NCI-H146 (cell line): ENCODE measurements at regions not wholly inside any gene's neighbourhood (a gene's known extent, or its start where the extent isn't known, plus 50 kb on each side); places are given as distances from the start of the nearest gene placed in this dataset.
A peak's percentile ranks its signal among the peaks of the same experiment; 100 is the strongest.
"Not testable (repeated sequence)": the region's sequence is repeated elsewhere in the genome, so short reads cannot be mapped to it uniquely, and the experiment has no call there.

Experiments
- DNase-seq: peaks from one replicate; lab custom pipeline; 2025; lab: John Stamatoyannopoulos, UW

DNA sequence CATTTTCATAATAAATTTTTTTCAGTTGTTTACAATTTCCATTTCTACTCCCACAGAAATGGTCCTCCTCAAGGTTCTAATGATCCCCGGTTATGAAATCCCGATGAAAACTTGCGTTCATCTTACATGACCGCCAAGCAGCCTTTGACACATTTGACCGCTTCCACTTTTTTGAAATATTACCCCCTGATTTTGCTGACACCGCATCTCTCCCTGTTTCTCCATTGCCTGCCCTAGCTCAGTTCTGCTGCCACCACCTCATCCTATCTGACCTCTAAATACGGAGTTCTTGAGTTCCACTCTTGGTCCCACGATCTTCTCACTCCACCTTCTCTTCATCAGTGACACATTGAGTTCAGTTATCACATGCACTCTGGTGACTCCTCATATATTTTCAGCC is 74.1 kb downstream of the SLC35B3 start:
- no peak for DNase-seq

DNA sequence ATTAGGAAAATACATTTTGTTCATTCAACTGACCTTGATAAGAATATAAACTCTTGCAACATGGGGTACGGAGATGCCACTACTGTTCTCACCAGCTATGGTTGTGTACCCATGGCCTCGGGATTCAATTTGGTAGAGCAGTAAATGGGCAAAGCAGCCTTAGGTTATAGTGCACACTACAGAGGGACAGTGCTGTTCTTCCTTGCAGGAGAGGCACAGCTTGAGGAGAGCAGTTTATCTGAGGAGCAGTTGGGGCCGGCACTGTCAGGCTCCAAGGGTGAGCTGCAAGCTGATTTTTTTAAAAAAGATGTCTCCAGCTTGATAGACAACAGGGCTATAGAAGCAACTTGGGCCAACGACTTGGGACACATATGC is 82.4 kb downstream of the SLC35B3 start:
- no peak for DNase-seq

DNA sequence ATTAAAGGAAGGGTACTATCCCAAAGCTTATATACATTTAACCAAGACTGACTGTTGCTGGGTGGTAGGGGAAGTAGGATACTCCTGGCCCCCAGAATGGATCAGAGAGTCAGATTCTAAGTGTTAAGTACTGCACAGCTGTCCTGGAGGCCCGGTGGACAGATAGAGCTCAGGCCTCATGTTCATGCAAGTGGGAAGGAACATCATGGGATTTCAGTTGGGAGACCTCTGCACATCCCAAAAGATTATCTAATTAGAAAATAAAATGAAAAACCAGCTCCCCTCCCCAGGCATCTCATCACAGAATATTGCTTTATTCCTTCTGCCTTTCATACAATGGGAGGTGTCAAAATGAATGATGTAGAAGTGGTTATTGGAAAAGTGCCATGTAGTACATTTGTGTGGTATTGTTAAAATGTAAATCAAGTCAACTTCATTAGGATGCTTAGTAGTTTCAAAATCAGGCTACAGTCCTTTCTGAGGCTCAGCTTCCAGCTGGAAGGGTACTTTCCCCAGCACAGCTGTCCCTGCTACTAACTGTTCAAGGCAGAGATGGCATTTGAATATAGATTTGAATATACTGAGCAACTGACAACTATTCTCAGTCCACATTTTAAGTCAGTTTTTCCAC is 82.9 kb downstream of the SLC35B3 start:
- DNase-seq, result no peak

DNA sequence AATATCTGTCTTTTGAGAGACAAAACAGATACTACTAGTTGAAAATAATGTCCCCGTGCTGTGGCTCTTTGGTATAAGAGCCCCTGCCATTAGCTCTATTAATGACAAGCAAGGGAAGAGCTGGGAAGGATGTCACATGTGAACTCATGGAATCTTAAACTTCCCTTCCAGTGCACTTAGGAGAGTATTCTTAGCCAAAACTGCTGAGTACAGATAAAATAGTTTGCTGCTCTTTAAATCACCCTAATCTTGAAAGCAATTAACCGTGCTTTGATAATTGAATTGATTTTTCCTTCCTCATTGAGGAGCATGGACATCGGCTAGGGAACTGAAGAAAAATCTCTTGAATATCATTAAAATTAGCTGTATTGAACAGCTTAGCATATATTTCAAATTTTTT is 91.7 kb downstream of the SLC35B3 start:
- DNase-seq, result no peak

DNA sequence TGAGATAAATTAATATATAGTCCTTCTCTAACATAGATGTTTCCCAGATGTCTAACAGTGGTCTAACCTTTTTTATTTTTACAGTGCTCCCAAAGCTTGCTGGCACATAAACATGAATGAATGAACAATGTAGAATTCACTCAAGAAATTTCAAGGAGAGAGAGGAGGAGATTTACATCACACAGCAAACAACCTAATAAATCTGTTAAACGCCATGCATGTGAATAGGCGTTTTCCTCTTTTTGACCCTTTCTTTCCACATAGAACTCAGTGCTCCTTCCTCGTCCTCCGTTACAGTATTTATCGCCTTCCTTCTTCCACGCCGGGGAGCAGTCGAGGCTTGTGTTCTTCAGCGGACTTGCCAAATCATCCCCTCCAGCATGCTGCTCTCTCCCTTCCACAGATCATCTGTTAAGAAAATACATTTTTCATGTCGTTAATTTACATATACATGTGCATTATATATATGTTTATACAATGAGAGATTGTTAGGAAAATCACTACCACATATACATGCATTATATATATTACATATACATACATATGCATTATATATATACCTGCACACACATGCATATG is 93.0 kb downstream of the SLC35B3 start:
- DNase-seq, result no peak

DNA sequence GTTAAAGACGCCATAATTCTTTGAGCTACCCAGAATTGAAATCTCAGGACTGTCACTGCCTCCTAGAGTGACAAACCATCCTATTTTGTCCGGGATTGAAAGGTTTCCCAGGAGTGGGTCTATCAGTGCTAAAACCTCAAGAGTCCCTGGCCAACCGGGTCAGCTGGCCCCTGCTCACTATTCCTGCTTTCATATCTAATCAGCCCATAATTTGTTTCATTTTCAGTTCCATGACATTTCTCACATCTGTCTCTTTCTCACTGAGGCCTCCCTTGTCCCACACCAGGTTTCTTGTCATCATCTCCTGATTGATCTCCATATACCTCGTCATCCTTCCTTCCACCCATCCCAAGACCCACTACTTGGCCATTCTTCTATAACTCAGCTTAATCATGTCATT is 98.2 kb downstream of the SLC35B3 start:
- no peak for DNase-seq

DNA sequence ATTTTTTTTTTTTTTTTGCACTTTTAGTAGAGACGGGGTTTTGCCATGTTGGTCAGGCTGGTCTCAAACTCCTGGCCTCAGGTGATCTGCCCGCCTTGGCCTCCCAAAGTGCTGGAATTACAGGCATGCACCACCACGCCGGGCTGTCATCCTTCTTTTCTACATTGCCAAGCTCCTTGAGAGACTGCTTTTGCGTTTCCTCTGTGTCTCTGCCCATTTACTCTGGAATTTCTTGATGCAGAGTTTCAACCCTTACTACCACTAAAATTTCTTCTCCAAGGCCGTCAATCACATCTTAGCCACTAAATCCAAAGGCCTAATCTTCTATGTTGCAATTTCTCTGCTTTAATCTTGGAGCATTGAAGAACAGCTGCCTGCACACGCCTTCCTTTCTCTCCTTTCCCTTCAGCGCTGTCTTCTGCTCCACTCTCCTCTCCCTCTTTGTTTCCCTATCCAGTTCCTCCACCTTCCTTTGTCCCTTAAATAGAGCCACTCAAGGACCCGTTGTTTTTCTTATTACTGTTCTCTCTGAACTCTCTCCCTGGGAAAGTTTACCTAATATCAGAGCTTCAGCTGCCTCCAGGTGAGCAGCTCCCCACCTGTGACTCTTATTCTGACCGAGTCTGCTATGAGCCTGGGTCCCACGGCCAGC is 98.8 kb downstream of the SLC35B3 start:
- DNase-seq, result no peak

DNA sequence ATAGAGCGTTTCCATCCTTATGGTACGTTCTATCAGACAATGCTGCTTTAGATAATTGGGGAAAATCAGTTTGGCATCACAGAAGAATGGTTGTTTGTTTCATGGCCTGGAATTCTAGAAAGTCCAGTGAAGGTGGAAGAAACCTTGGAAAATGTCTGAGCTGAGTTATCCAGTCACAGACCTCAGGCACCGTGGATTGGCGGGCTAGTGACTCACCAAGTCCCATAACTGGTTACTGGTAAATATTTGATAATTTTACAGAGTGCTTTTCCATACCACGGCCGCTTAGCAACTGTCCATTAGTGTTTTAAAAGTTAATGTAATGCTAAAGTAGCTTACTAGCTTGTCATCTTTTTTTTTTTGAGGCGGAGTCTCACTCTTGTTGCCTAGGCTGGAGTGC is 99.4 kb downstream of the SLC35B3 start:
- DNase-seq, result no peak

DNA sequence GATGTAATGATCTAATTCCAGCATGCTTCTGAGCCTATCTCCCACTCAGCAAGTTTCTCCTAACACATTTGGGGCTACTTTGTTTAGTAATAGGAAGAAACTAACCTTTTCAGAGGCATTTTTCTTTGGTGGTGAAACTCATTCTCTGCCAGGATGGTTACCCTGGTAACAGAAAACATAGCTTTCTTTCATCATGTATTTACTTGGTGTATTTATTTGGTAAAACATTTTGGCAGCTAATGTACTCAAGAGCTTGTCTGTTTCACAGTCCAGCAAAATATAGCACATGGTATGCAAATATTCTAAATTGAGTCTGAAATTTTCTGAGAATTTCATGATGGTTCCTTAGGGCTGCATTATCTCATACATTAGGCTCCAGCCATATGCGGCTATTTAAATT is 100.0 kb downstream of the SLC35B3 start:
- no peak for DNase-seq

DNA sequence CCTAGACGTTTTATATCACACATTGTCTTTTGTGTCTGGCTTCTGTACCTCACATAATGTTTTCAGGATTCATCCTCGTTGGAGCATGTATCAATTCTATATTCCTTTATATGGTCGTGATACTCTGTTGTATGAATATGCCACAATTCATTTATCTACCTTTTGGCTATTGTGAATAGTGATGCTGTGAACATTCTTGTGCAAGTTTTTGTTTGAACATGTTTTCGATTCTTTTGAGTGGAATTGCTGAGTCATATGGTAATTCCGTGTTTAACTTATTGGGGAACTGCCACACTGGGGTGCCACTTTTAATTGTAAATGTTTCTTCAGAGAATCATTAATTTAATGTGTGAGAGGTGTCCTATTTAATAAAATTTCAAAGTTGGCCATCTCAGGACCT is 101.2 kb downstream of the SLC35B3 start:
- no peak for DNase-seq

DNA sequence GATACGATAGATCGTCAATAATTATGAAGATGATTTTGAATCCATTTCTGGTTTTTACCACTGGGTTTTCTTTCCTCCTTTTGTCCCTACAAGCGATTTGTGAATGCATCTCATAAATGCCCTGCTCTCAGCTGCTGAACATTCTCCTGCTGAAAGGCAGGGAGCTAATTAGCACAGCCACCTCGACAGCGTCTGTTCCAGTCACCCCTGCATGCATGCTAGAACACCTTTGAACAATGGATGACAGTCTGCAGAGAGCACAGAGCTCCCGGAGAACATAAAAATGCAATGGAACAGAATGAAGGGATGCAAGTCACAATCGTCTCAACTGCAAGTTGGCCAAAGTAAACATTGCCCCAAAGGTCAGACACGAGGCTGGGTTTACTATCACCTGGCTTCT is 105.8 kb downstream of the SLC35B3 start:
- DNase-seq, result peak; percentile 97

DNA sequence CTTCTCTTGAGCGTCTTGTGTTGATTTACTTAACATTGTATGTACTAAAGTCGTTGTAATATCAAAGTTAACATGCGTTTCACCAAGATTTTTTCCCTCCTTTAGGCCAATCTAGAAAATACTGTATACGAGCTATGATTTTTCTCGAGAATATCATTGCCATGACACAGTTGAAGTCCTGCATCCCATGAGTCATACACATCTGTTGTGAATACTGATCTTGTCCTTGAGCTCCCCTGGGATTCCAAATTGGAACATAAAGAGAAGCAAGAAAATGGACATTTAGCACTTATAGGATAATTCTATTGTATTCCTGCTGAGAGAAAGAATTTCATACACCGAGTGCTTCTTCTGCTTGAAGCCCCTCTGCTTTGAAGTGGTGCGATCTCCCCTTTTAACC is 109.6 kb downstream of the SLC35B3 start:
- DNase-seq, result no peak

DNA sequence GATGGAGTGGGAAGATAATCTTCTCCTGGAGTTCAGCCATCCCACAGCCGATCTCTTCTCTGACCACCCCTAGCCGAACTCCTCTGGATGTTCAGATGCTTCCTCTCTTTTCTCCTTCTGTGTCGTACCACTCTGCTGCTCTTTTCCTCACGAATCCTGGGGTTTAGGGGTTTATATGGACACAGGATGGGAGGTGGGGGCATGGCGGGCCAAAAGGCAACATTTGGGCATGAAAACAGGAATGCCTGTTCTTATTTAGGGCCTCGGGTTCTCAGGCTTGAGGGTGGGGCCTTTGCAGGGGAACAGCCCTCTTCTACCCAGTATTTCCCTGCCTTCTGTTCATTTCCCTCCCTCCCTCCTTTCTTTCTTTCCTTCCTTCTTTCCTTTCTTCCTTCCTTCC is 112.7 kb downstream of the SLC35B3 start:
- DNase-seq, result no peak

DNA sequence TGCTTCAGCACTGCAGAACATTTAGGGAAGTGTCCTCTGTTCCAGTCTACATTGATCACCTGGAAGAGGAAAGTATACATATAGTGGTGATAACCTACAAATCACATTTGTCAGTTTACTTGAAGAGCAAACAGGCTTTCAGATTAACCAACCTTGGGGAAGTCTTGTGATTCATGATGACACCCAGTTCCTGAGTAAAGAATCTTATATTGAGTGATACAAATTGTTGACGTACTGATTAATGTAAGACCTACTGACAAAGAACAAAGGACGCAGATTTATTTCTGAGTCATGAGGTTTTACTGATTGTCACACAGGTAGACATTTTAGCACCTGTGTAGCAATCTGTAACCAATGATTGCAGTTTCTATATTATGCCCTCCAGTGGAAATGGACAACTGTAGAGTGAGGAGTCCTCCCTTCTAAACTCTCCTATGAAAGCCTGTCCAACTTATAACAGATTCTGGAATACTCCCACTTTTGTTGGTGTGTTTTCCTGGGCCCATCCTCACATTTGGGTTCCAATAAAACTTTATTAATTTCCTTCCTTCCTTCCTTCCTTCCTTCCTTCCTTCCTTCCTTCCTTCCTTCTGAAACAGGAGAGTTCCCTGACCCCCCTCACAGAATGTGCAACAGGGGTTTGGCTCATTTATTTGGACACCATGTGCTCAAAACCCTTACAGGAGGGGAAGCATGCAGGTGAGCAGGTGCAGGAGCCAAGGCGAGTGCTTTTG is 113.5 kb downstream of the SLC35B3 start:
- no peak for DNase-seq

DNA sequence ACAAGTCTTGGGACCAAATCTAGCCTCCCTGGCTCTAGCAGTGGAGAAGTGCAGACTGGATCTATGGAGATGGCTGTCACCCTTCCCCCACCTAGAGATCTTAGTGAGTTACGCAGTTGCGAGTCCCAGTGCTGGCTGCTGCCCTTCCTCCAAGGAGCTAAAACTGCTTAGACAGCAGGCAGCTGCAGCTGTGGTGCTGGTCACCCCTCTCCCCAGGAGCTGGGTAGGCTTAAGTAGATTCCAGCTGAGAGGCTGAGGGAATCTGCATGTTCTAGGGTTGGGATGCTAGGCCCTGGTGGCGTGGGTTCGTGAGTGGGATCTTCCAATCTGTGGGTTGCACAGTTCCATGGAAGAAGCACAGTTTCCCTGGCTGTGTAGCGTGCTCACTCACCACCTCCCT is 120.2 kb downstream of the SLC35B3 start:
- DNase-seq, result no peak

DNA sequence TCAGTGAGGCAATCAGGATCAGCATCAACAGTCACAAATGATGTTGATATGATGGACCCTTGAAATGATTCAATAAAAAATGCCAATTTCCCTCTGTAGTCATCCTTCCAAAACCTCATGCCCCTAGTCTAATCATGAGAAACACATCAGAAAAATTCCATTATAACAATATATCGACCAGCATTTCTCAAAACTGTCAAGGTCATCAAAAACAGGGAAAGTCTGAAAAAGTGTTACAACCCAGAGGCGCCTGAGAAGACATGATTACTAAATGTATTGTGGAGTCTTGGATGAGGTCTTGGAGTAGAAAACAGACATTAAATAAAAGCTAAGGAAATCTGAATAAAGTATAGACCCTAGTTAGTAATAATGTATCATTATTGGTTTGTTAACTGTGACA is 133.8 kb downstream of the SLC35B3 start:
- no peak for DNase-seq

DNA sequence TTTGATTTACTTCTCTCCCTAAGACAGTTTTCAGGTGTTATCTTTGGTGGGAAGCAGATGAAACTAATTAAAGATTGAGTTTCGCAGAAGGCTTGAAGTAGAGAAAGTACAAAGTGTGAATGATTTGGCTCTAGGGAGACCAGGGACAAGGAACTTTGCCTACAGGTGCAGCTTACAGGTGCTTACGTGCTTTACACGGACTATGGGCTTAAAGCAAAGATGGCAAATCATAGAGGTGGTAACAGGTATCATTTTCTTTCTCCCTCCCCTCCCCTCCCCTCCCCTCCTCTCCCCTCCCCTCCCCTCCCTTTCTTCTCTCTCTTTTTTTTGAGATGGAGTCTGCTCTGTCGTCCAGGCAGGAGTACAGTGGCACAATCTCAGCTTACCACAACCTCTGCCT is 136.3 kb downstream of the SLC35B3 start:
- DNase-seq, result no peak

DNA sequence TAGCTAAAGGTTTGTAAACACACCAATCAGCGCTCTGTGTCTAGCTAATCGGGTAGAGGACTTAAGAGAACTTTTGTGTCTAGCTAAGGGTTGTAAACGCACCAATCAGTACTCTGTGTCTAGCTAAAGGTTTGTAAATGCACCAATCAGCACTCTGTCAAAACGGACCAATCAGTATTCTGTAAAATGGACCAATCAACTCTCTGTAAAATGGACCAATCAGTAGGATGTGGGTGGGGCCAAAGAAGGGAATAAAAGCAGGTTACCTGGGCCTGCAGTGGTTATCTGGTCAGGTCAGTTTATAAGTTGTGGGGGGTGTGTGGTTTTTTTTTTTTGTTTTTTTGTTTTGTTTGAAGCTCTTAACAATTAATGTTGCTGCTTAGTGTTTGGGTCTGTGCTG is 152.4 kb downstream of the SLC35B3 start:
- not testable (repeated sequence) for DNase-seq

DNA sequence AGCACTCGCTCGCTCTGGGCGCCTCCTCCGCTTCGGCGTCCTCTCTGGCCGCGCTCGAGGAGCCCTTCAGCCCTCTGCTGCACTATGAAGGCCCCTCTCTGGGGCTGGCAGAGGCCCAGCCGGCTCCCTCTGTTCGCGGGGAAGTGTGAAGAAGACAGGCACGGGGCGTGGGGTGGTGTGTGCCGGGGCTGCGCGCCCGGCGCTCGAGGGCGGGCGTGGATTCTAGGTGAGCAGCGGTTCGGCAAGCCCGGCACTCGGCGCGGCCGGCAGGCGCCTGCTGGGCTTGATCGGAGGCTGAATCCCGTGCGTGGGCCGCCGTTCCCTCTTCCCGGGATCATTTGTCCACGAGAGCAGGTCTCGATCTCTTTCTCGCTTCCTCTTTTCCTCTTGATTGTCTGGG is 153.0 kb downstream of the SLC35B3 start:
- no peak for DNase-seq

DNA sequence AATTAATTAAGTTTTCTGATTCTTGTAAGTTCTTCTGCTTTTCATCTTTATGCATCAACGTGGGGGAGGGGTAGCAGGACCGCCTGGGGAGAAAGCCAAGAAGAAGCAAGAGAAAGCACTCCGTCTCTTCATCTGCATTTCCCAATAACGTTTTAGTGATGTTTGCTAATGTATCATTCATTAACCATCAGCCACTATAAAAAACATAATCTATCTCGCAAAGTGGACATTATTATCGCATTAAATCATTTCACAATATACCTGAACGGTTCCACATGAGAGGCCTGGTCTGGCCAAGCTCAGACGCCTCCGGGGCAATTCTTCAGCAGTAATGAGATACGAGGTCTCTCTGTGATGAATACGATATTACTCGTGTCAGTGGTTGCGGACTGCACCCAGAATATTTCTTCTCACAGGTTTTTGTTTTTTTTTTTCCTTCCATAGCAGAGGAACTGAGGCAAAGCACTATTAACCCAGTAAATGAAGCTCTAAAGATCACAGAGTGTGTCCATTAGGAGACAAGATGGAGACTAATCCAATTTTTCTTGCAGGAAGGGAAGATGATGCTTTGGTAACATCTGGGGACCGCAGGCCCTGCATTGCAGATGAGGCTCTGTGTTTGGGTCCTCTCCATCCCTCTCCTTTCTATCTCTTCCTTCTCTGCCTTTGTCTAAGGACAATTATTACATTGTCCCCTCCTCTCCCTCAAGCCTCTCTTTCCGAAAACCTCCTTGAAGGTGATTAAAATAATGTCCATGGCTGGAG is 156.1 kb downstream of the SLC35B3 start:
- DNase-seq, result peak; percentile 57

DNA sequence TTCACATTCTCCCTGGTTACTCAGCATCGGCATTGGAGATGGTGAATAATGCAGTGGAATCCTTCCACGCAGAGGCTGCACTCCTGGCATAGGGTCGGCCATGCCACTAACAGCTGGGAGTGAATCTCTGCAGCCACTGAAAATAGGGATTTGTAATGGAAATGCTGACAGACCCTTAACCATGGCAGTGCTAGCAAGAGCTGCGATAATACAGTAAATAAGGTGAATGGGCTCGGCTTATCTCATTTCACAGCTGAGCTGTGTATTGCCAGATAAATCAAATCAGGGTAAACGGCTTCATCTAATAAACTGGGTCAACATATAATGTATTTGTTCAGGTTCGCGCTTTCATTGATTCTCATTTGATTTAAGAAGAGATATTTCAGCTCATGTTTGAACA is 156.8 kb downstream of the SLC35B3 start:
- peak; percentile 29 for DNase-seq

DNA sequence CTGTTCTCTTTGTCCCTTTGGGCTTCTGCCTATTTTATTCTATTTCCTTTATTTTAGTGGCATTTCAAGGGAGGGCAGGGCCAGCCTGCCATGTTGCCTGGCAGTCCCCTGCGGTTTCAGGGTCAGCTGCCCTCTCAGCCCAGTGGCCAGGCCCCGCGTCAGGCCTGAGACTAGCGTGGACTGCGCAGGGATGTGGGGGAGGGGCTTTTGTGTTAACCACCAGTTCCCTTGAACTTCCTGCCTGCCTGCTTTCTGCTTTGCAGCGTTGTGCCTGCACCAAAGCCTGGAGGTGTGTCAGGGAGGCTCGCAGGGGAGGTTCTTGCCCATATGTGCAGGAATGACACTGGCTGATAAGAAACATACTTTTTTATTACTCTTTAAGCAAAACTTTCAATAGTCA is 157.6 kb downstream of the SLC35B3 start:
- DNase-seq, result no peak

DNA sequence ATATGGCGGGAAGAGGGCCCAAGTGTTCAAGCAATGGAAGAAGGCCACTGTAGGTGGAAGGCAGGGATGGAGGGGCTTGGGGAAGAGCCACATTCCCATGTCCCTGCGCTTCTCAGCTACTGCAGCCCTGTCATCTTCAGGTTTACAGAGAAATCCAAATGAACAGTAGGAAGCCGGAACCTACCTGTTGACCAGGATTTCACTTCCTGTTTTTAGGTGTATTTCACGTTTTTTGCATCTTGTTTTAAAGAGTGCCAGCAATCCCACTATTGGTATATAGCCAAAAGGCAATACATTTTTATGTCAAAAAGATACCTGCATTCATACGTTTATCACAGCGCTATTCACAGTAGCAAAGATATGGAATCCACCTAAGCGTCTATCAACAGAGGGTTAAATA is 159.2 kb downstream of the SLC35B3 start:
- DNase-seq, result no peak
